ENCODE measurements at regions not wholly inside any gene's neighbourhood (a gene's known extent, or its start where the extent isn't known, plus 50 kb on each side); places are given as distances from the start of the nearest gene placed in this dataset.
"Not testable (repeated sequence)": the region's sequence is repeated elsewhere in the genome, so short reads cannot be mapped to it uniquely, and the experiment has no call there.

DNA sequence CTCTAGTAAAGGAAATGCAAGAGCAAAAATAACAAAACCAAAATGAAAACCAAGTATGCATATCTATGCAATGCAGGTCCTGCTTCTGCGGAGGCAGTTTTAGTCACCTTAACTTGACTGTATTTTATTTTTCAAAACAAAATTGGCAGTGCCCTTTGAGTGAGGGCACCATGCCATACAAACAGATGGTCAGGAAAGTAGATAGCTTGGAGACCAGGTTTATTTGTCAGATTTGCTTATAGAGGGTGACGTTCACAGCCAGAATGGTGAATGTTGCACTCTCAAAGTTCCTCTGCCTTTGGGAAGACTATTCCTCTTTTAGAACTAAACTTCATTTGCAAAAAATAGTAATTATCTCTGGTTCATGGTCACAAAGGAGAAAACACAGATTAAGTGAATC is 801.9 kb downstream of the ANKRD7 start:
- Histone ChIP-seq H3K27me3 (ENCODE audit: control insufficient read depth, insufficient read depth, low read length) (no peaks in the 10 kb centered on the region), H3K4me3 (ENCODE audit: low read depth, low read length) (no peak overlapping the region), H3K36me3 (ENCODE audit: control insufficient read depth, insufficient read depth, low read length) (no peaks in the 10 kb centered on the region)
- TF ChIP-seq, protein P1, sequence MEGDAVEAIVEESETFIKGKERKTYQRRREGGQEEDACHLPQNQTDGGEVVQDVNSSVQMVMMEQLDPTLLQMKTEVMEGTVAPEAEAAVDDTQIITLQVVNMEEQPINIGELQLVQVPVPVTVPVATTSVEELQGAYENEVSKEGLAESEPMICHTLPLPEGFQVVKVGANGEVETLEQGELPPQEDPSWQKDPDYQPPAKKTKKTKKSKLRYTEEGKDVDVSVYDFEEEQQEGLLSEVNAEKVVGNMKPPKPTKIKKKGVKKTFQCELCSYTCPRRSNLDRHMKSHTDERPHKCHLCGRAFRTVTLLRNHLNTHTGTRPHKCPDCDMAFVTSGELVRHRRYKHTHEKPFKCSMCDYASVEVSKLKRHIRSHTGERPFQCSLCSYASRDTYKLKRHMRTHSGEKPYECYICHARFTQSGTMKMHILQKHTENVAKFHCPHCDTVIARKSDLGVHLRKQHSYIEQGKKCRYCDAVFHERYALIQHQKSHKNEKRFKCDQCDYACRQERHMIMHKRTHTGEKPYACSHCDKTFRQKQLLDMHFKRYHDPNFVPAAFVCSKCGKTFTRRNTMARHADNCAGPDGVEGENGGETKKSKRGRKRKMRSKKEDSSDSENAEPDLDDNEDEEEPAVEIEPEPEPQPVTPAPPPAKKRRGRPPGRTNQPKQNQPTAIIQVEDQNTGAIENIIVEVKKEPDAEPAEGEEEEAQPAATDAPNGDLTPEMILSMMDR (IDR thresholded peaks at IDR 0.05; ENCODE audit: insufficient read depth, low read length, poor library complexity, severe bottlenecking) = no peak
- no peak for DNase-seq (ENCODE audit: low read depth)

- no peak overlapping the region for H3K4me3 ChIP-seq (ENCODE audit: low read depth, low read length)
- H3K27me3 ChIP-seq (ENCODE audit: control insufficient read depth, insufficient read depth, low read length) = no peaks in the 10 kb centered on the region
- no peaks in the 10 kb centered on the region for H3K36me3 ChIP-seq (ENCODE audit: control insufficient read depth, insufficient read depth, low read length)
- TF ChIP-seq, protein P1 (IDR thresholded peaks at IDR 0.05; ENCODE audit: insufficient read depth, low read length, poor library complexity, severe bottlenecking) = no peak
- DNase-seq (ENCODE audit: low read depth) = no peak
Observed at GRCh38 chr7:119028736-119029135, 804.2 kb downstream of the ANKRD7 start.

- H3K27me3 ChIP-seq (ENCODE audit: control insufficient read depth, insufficient read depth, low read length); H3K36me3 ChIP-seq (ENCODE audit: control insufficient read depth, insufficient read depth, low read length); H3K4me3 ChIP-seq (ENCODE audit: low read depth, low read length); DNase-seq (ENCODE audit: low read depth): not testable (repeated sequence)
Observed at GRCh38 chr7:119032136-119032535, 807.6 kb downstream of the ANKRD7 start.

DNA sequence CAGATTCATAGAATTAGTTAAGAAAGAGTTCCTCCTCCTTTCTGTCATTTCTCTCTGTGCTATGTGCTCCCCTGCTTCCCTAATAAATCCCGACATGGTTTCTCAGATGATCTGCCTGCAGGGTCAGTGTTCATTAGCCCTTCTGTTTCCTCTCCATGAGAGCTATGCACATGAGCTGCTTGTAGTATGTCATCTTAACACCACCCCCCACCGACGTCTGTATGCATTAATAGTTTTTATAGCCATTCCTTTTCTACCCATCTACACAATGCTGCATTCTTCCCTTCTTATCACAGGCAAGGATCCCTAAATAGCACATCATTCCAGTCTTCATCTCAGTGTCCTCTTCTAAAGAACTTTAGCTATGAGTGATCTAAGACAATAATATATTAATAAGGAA is 809.1 kb downstream of the ANKRD7 start:
- no peaks in the 10 kb centered on the region for H3K27me3 ChIP-seq (ENCODE audit: control insufficient read depth, insufficient read depth, low read length)
- no peak for DNase-seq (ENCODE audit: low read depth)
- TF ChIP-seq, protein P1 (IDR thresholded peaks at IDR 0.05; ENCODE audit: insufficient read depth, low read length, poor library complexity, severe bottlenecking) = no peak
- H3K4me3 ChIP-seq (ENCODE audit: low read depth, low read length) = no peak overlapping the region
- no peaks in the 10 kb centered on the region for H3K36me3 ChIP-seq (ENCODE audit: control insufficient read depth, insufficient read depth, low read length)

- no peak for DNase-seq (ENCODE audit: low read depth)
- no peaks in the 10 kb centered on the region for H3K27me3 ChIP-seq (ENCODE audit: control insufficient read depth, insufficient read depth, low read length)
- TF ChIP-seq, protein P1 (IDR thresholded peaks at IDR 0.05; ENCODE audit: insufficient read depth, low read length, poor library complexity, severe bottlenecking) = no peak
Observed at GRCh38 chr7:119037941-119038340, 813.4 kb downstream of the ANKRD7 start.

DNA sequence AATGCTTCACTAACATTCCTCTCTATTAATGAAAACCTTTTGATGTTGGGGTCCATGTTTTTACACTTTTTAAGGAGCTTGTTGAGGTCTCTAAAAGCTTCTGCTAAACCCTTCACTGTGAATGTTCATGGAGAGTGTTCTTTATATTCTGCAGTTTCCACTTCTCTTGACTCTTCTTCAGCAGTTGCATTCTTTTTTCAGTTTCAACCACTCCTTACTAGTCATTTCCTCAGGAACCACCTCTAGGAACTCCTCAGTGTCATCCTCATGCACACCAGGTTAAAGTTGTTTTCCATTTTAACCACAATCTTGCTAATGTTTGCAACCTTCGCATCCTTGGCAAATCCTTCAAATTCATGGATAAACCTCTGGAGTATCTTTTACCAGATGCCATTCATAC is 821.6 kb downstream of the ANKRD7 start:
- no peak for DNase-seq (ENCODE audit: low read depth)
- H3K4me3 ChIP-seq (ENCODE audit: low read depth, low read length) = no peak overlapping the region
- H3K27me3 ChIP-seq (ENCODE audit: control insufficient read depth, insufficient read depth, low read length) = no peaks in the 10 kb centered on the region
- no peaks in the 10 kb centered on the region for H3K36me3 ChIP-seq (ENCODE audit: control insufficient read depth, insufficient read depth, low read length)
- TF ChIP-seq, protein P1 (IDR thresholded peaks at IDR 0.05; ENCODE audit: insufficient read depth, low read length, poor library complexity, severe bottlenecking) = no peak

More at GRCh38 chr7:119037941-119038340, 813.4 kb downstream of the ANKRD7 start:
- Histone ChIP-seq H3K4me3 (ENCODE audit: low read depth, low read length) (no peak overlapping the region), H3K36me3 (ENCODE audit: control insufficient read depth, insufficient read depth, low read length) (no peaks in the 10 kb centered on the region)
